Mucosa of rectum (tissue), 2 donors: ENCODE measurements at regions not wholly inside any gene's neighbourhood (a gene's known extent, or its start where the extent isn't known, plus 50 kb on each side); places are given as distances from the start of the nearest gene placed in this dataset.

Experiments used
- H3K27ac ChIP-seq, 2 donors: one replicate each; pipeline ENCODE4 v1.7.0; 2013; ENCODE audit warnings: inconsistent platforms in 2 of 2, low read depth in 2 of 2, low read length in 2 of 2
- H3K27me3 ChIP-seq, 2 donors: one replicate each; pipeline ENCODE4 v1.7.0; 2013; ENCODE audit warnings: low read length in 2 of 2; ENCODE audit not compliant: control insufficient read depth in 2 of 2, insufficient read depth in 2 of 2
- H3K36me3 ChIP-seq, 2 donors: one replicate each; pipeline ENCODE4 v1.7.0; 2013; ENCODE audit warnings: low read length in 2 of 2; ENCODE audit not compliant: control insufficient read depth in 2 of 2, insufficient read depth in 2 of 2
- H3K4me1 ChIP-seq, 2 donors: one replicate each; pipeline ENCODE4 v1.7.0; 2013; ENCODE audit warnings: low read length in 2 of 2, mild to moderate bottlenecking in 1 of 2; ENCODE audit not compliant: control insufficient read depth in 2 of 2, insufficient read depth in 2 of 2
- H3K4me3 ChIP-seq, 2 donors: one replicate each; pipeline ENCODE4 v1.7.0; 2013; ENCODE audit warnings: low read length in 2 of 2
- H3K9ac ChIP-seq, 2 donors: one replicate each; pipeline ENCODE4 v1.7.0; 2013; ENCODE audit warnings: low read length in 2 of 2, low read depth in 1 of 2, mild to moderate bottlenecking in 1 of 2
- H3K9me3 ChIP-seq, 2 donors: one replicate each; pipeline ENCODE4 v1.7.0; 2013; ENCODE audit warnings: low read length in 2 of 2; ENCODE audit not compliant: control insufficient read depth in 2 of 2
- donor health status: healthy.
- donor health status: Normal muscosa, but diverticular disease.

GRCh38 chr13:110063490-110064421 is 243.2 kb downstream of the COL4A1 start:
- Histone ChIP-seq H3K9me3 (no peaks in the 10 kb centered on the region), H3K9ac (no peak overlapping the region), H3K36me3 (no peaks in the 10 kb centered on the region), H3K4me3 (no peak overlapping the region), H3K4me1 (no peaks in the 10 kb centered on the region), H3K27me3 (no peaks in the 10 kb centered on the region), H3K27ac (no peak overlapping the region)

- Histone ChIP-seq H3K27ac (no peak overlapping the region), H3K9ac (no peak overlapping the region), H3K9me3 (no peaks in the 10 kb centered on the region), H3K36me3 (no peaks in the 10 kb centered on the region), H3K4me1 (no peaks in the 10 kb centered on the region), H3K4me3 (no peak overlapping the region), H3K27me3 (no peaks in the 10 kb centered on the region)
Observed at GRCh38 chr13:110062777-110063442, 244.0 kb downstream of the COL4A1 start.

DNA sequence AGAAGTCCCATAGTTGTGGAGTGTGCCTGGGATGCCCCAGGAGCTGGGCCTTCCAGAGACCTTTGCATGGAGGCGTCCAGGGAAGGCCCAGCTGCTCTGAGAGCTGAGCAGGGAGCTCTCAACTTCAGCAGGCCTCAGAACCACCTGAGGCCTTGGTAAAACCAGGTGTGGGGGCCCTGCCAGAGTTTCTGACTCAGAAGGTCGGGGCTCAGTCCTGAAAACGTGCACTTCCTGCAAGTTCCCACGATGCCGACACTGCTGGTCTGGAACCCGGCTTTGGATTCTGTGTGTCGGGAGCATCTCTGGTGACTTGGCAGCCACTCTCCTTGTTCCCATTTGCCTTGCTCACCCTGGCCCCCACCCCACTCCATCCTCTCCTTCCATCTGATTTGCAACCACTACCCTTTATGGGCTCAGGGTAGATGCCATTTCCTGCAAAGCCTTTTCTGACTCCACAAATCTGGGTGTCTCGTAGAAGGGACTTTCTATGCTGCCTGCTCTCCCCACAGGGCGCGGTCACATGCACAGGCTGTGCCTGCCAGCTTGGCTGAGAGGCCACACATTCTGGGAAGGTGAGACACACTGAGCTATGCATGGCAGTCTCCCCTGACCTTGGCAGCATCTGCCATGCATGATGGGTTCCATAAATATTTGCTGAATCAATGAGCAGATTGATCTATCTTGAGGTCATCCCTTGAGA is 244.7 kb downstream of the COL4A1 start:
- Histone ChIP-seq H3K27ac (no peak overlapping the region), H3K36me3 (no peaks in the 10 kb centered on the region), H3K4me1 (no peaks in the 10 kb centered on the region), H3K9ac (no peak overlapping the region), H3K9me3 (no peaks in the 10 kb centered on the region), H3K27me3 (no peaks in the 10 kb centered on the region), H3K4me3 (no peak overlapping the region)

- Histone ChIP-seq H3K4me1 (no peaks in the 10 kb centered on the region), H3K9ac (no peak overlapping the region), H3K27me3 (no peaks in the 10 kb centered on the region), H3K27ac (no peak overlapping the region), H3K4me3 (no peak overlapping the region), H3K36me3 (no peaks in the 10 kb centered on the region), H3K9me3 (no peaks in the 10 kb centered on the region)
Observed at GRCh38 chr13:110061270-110061669, 245.7 kb downstream of the COL4A1 start.

DNA sequence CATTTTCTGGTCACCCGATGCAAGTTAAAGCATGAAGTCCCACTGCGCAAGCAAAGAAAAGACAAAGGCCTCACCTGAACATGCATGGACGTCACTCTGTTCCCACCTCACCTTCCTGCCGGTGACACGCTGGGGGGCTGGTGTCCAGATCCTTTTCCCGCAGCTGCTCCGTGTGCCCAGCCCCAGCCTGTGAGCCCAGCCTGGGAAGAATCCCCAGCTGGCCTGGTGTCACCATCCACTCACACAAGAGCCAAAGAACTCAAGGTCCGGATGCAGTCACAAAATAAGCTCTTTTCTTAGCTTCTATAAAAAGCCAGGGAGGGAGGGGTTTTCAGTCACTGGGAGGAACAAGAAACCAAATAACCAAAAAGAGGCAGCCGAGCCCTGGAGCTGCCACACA is 249.9 kb downstream of the COL4A1 start:
- Histone ChIP-seq H3K27ac (no peak overlapping the region), H3K9me3 (no peaks in the 10 kb centered on the region), H3K9ac (no peak overlapping the region), H3K36me3 (no peaks in the 10 kb centered on the region), H3K4me3 (no peak overlapping the region), H3K27me3 (no peaks in the 10 kb centered on the region), H3K4me1 (no peaks in the 10 kb centered on the region)

DNA sequence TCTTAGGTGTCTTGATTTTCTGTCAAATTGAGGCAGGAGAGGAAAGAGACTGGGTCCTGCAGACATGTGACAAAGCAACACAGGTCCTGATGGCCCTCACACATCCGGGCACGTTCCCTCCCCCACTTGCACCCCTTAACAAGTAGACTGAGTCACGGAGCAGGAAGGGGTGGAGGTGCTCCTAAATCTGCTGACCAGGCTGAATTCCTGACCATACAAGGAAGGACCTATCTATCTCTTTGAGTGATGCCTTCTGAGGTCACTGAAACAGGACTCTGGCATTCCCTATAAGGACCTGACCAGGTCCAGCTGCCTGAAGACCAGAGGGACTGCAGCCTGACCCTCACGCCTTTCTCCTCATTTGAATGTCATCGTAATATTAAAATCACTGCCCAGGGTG is 250.3 kb downstream of the COL4A1 start:
- Histone ChIP-seq H3K4me1 (no peaks in the 10 kb centered on the region), H3K9me3 (no peaks in the 10 kb centered on the region), H3K27ac (no peak overlapping the region), H3K9ac (no peak overlapping the region), H3K36me3 (no peaks in the 10 kb centered on the region), H3K4me3 (no peak overlapping the region), H3K27me3 (no peaks in the 10 kb centered on the region)

- no peak overlapping the region for H3K4me3 ChIP-seq
- no peak overlapping the region for H3K9ac ChIP-seq
- no peaks in the 10 kb centered on the region for H3K36me3 ChIP-seq
- H3K9me3 ChIP-seq, result no peaks in the 10 kb centered on the region
- no peaks in the 10 kb centered on the region for H3K27me3 ChIP-seq
- no peak overlapping the region for H3K27ac ChIP-seq
- no peaks in the 10 kb centered on the region for H3K4me1 ChIP-seq
Observed at GRCh38 chr13:110055089-110055488, 251.9 kb downstream of the COL4A1 start.

DNA sequence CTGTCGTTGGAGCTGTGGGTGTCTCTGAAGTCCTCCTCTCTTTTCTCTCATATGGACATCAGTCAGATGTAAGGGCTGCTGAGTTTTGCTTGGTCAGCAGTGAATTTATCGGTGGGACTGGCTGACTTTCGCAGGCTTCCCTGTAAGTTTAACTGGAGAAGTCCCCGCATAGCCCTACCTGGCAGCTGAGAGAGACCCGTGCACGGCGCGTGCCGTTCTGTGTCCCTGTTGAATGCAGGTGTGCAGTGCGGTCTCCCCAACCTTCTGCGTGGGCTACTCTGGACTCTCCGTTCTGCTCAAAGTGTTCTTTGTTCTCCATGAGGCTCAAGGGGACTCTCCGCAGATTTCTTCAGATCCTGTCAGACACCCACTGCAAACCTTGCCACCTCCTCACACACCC is 252.9 kb downstream of the COL4A1 start:
- Histone ChIP-seq H3K27ac (no peak overlapping the region), H3K4me1 (no peaks in the 10 kb centered on the region), H3K36me3 (no peaks in the 10 kb centered on the region), H3K9me3 (no peaks in the 10 kb centered on the region), H3K9ac (no peak overlapping the region), H3K4me3 (no peak overlapping the region), H3K27me3 (no peaks in the 10 kb centered on the region)

GRCh38 chr13:110047496-110047895 is 259.5 kb downstream of the COL4A1 start:
- Histone ChIP-seq H3K4me3 (no peak overlapping the region), H3K9me3 (no peaks in the 10 kb centered on the region), H3K4me1 (no peaks in the 10 kb centered on the region), H3K36me3 (no peaks in the 10 kb centered on the region), H3K27me3 (no peaks in the 10 kb centered on the region), H3K9ac (no peak overlapping the region), H3K27ac (no peak overlapping the region)

- Histone ChIP-seq H3K4me1 (no peaks in the 10 kb centered on the region), H3K9me3 (no peaks in the 10 kb centered on the region), H3K36me3 (no peaks in the 10 kb centered on the region), H3K9ac (no peak overlapping the region), H3K27me3 (no peaks in the 10 kb centered on the region), H3K27ac (no peak overlapping the region), H3K4me3 (no peak overlapping the region)
Observed at GRCh38 chr13:110046811-110047210, 260.1 kb downstream of the COL4A1 start.
